Sigmoid colon (tissue), 4 donors: ENCODE measurements at regions not wholly inside any gene's neighbourhood (a gene's known extent, or its start where the extent isn't known, plus 50 kb on each side); places are given as distances from the start of the nearest gene placed in this dataset.

Source experiments
- CTCF ChIP-seq, 4 experiments: fragments of 450-650 bp in 3 of 4; fragments of 200-600 bp in 1 of 4; IDR thresholded peaks; one replicate each; pipeline ENCODE4 v1.5.1; 2016 to 2019; ENCODE audit warnings: antibody characterized with exemption in 4 of 4, mild to moderate bottlenecking in 3 of 4, moderate library complexity in 2 of 4
- EP300 ChIP-seq, 4 donors: sonication (generic); formaldehyde crosslinking; IDR thresholded peaks; one replicate each; pipeline ENCODE4 v1.6.1; 2017; ENCODE audit warnings: antibody characterized with exemption in 4 of 4
- POLR2A ChIP-seq, 2 donors: fragments of 450-650 bp; IDR thresholded peaks; one replicate each; pipeline ENCODE4 v1.6.1; 2016; ENCODE audit warnings: antibody characterized with exemption in 2 of 2, mild to moderate bottlenecking in 2 of 2, moderate library complexity in 2 of 2
- POLR2AphosphoS5 ChIP-seq, 4 donors: sonication (generic); formaldehyde crosslinking; IDR thresholded peaks; one replicate each; pipeline ENCODE4 v1.6.1; 2017; ENCODE audit warnings: antibody characterized with exemption in 4 of 4

GRCh38 chr3:94307588-94307987 lies 244.7 kb downstream of the NSUN3 start:
- TF ChIP-seq CTCF (IDR thresholded peaks at IDR 0.05), result no peak
- TF ChIP-seq EP300 (IDR thresholded peaks at IDR 0.05), result no peak
- TF ChIP-seq POLR2A (IDR thresholded peaks at IDR 0.05), result no peak
- TF ChIP-seq POLR2AphosphoS5 (IDR thresholded peaks at IDR 0.05), result no peak
